Aorta (tissue), 5 donors: ENCODE measurements at regions not wholly inside any gene's neighbourhood (a gene's known extent, or its start where the extent isn't known, plus 50 kb on each side); places are given as distances from the start of the nearest gene placed in this dataset.
"Not testable (repeated sequence)": the region's sequence is repeated elsewhere in the genome, so short reads cannot be mapped to it uniquely, and the experiment has no call there.

Source experiments
- ATAC-seq: fragments of 200-7000 bp; cut with Tn5 transposase; one replicate; pipeline ENCODE4 v1.9.1; 2022; ENCODE audit warnings: moderate library complexity; ENCODE audit not compliant: low FRiP score
- DNase-seq, 2 donors: peaks; one replicate each; pipeline ENCODE4 v3.0.0-alpha.2; 2020
- H3K27ac ChIP-seq, 2 donors: one replicate each; pipeline ENCODE4 v1.5.1; 2013; ENCODE audit warnings: low read length in 2 of 2, mild to moderate bottlenecking in 2 of 2, moderate library complexity in 2 of 2, control low read depth in 1 of 2, inconsistent platforms in 1 of 2, low read depth in 1 of 2
- H3K27me3 ChIP-seq, 2 donors: one replicate each; pipeline ENCODE4 v1.6.1; 2013; ENCODE audit warnings: control low read depth in 1 of 2, low read length in 1 of 2, mild to moderate bottlenecking in 1 of 2, moderate library complexity in 1 of 2; ENCODE audit not compliant: insufficient read depth in 2 of 2, control insufficient read depth in 1 of 2
- H3K36me3 ChIP-seq, 2 donors: one replicate each; pipeline ENCODE4 v1.6.1; 2013; ENCODE audit warnings: control low read depth in 1 of 2, low read length in 1 of 2, mild to moderate bottlenecking in 1 of 2; ENCODE audit not compliant: insufficient read depth in 2 of 2, control insufficient read depth in 1 of 2
- H3K4me1 ChIP-seq, 2 donors: one replicate each; pipeline ENCODE4 v1.6.1; 2013; ENCODE audit warnings: low read length in 2 of 2, control low read depth in 1 of 2, mild to moderate bottlenecking in 1 of 2, moderate library complexity in 1 of 2; ENCODE audit not compliant: insufficient read depth in 2 of 2, control insufficient read depth in 1 of 2
- H3K4me3 ChIP-seq, 2 donors: one replicate each; pipeline ENCODE4 v1.5.1; 2013; ENCODE audit warnings: low read length in 2 of 2, control low read depth in 1 of 2, mild to moderate bottlenecking in 1 of 2
- H3K9me3 ChIP-seq: one replicate; pipeline ENCODE4 v1.6.1; 2013; ENCODE audit warnings: mild to moderate bottlenecking, low read length; ENCODE audit not compliant: control insufficient read depth
- WGBS, 2 donors: extraction: QIAGEN DNeasy Blood & Tissue Kit; methylation state at CpG; one replicate each; pipeline ENCODE4 v1.1.7; 2013; 5-methylcytosine and 5-hydroxymethylcytosine counted together
- intact Hi-C, 2 donors: fragments of 100-400 bp; cut with DNase I; formaldehyde crosslinking; loops; one replicate each; pipeline versions ENCODE4 v1.14.2 to v1.15.0; 2022
- donor health status: healthy with polysubstance abuse.
- donor health status: Bipolar disorder and iron deficiency.
- donor health status: DM: no; HTN: no; CAD: no.
- donor health status: DM: no; HTN: no; CAD: no.
- donor health status: DM: yes; HTN: yes; CAD: no.

- Histone ChIP-seq H3K27me3 (no peaks in the 10 kb centered on the region), H3K9me3 (no peaks in the 10 kb centered on the region), H3K4me3 (no peak overlapping the region), H3K27ac (no peak overlapping the region), H3K4me1 (no peaks in the 10 kb centered on the region), H3K36me3 (no peaks in the 10 kb centered on the region)
- intact Hi-C loops = no loop called here
- no peak for DNase-seq
- 87 to 88% methylated on average over 6 of the region's 6 CpGs for WGBS, 2 donors
- ATAC-seq = no peak
Observed at GRCh38 chr2:64881037-64881492, 108.1 kb upstream of the SLC1A4 start.

GRCh38 chr2:64887565-64887964, 101.6 kb upstream of the SLC1A4 start:
- H3K36me3 ChIP-seq = no peaks in the 10 kb centered on the region
- intact Hi-C loops = loop anchor here in 1 of 2 donors (5.0 kb wide), 1 partner anchor 555 kb away; no protein-coding TSS in a partner anchor
- H3K27me3 ChIP-seq = no peaks in the 10 kb centered on the region
- DNase-seq = no peak
- no peak overlapping the region for H3K27ac ChIP-seq
- no peaks in the 10 kb centered on the region for H3K4me1 ChIP-seq
- H3K9me3 ChIP-seq = no peaks in the 10 kb centered on the region
- 86 to 88% methylated on average over 5 of the region's 5 CpGs for WGBS, 2 donors
- H3K4me3 ChIP-seq = no peak overlapping the region
- ATAC-seq = no peak

- ATAC-seq = no peak
- 75 to 77% methylated on average over 11 of the region's 11 CpGs for WGBS, 2 donors
- H3K4me3 ChIP-seq = no peak overlapping the region
- H3K4me1 ChIP-seq = no peaks in the 10 kb centered on the region
- intact Hi-C loops = loop anchor here in 1 of 2 donors (5.0 kb wide), 1 partner anchor 556 kb away; no protein-coding TSS in a partner anchor
- no peak overlapping the region for H3K27ac ChIP-seq
- no peaks in the 10 kb centered on the region for H3K27me3 ChIP-seq
- H3K9me3 ChIP-seq = no peaks in the 10 kb centered on the region
- no peak for DNase-seq
- no peaks in the 10 kb centered on the region for H3K36me3 ChIP-seq
Observed at GRCh38 chr2:64888591-64889309, 100.4 kb upstream of the SLC1A4 start.

GRCh38 chr2:64889803-64890202, 99.4 kb upstream of the SLC1A4 start:
- ATAC-seq = no peak
- Histone ChIP-seq H3K9me3 (no peaks in the 10 kb centered on the region), H3K4me1 (no peaks in the 10 kb centered on the region), H3K27me3 (no peaks in the 10 kb centered on the region), H3K4me3 (no peak overlapping the region), H3K27ac (no peak overlapping the region), H3K36me3 (no peaks in the 10 kb centered on the region)
- intact Hi-C loops = loop anchor here in 1 of 2 donors (5.0 kb wide), 1 partner anchor 558 kb away; no protein-coding TSS in a partner anchor
- WGBS, 2 donors = 71 to 73% methylated on average over 4 of the region's 4 CpGs
- no peak for DNase-seq

GRCh38 chr2:64896572-64896971, 92.6 kb upstream of the SLC1A4 start:
- intact Hi-C loops, H3K27me3 ChIP-seq, H3K4me3 ChIP-seq, DNase-seq, H3K27ac ChIP-seq, H3K9me3 ChIP-seq, ATAC-seq, H3K36me3 ChIP-seq, H3K4me1 ChIP-seq: not testable (repeated sequence)
- 90% methylated on average over 3 of the region's 3 CpGs for WGBS, 2 donors

GRCh38 chr2:64899081-64899865, 89.9 kb upstream of the SLC1A4 start:
- H3K36me3 ChIP-seq = no peaks in the 10 kb centered on the region
- DNase-seq (no peak), ATAC-seq (no peak)
- no peak overlapping the region for H3K4me3 ChIP-seq
- H3K27ac ChIP-seq = no peak overlapping the region
- no peaks in the 10 kb centered on the region for H3K27me3 ChIP-seq
- H3K4me1 ChIP-seq = no peaks in the 10 kb centered on the region
- peaks cover 1% of the 10 kb centered on the region for H3K9me3 ChIP-seq
- intact Hi-C loops = no loop called here
- WGBS, 2 donors = 89% methylated on average over 37 of the region's 37 CpGs

GRCh38 chr2:64899876-64900275, 89.3 kb upstream of the SLC1A4 start:
- H3K27ac ChIP-seq, ATAC-seq, DNase-seq, intact Hi-C loops, H3K36me3 ChIP-seq, H3K4me3 ChIP-seq, H3K27me3 ChIP-seq, H3K9me3 ChIP-seq, H3K4me1 ChIP-seq: not testable (repeated sequence)
- 94% methylated on average over 6 of the region's 6 CpGs for WGBS, 2 donors

- H3K27ac ChIP-seq = no peak overlapping the region
- ATAC-seq (peak; percentile 49), DNase-seq (no peak)
- 23 to 26% methylated on average over 11 of the region's 11 CpGs for WGBS, 2 donors
- intact Hi-C loops = no loop called here
- H3K4me3 ChIP-seq = no peak overlapping the region
- H3K27me3 ChIP-seq = no peaks in the 10 kb centered on the region
- H3K9me3 ChIP-seq = peaks cover 1% of the 10 kb centered on the region
- no peaks in the 10 kb centered on the region for H3K4me1 ChIP-seq
- no peaks in the 10 kb centered on the region for H3K36me3 ChIP-seq
Observed at GRCh38 chr2:64904413-64905329, 84.5 kb upstream of the SLC1A4 start.
